ENCODE measurements at regions not wholly inside any gene's neighbourhood (a gene's known extent, or its start where the extent isn't known, plus 50 kb on each side); places are given as distances from the start of the nearest gene placed in this dataset.

- H3K27ac Mint-ChIP-seq: no peak overlapping the region
- no peak overlapping the region for H3K4me3 Mint-ChIP-seq
- no peaks in the 10 kb centered on the region for H3K4me1 Mint-ChIP-seq
- no peaks in the 10 kb centered on the region for H3K36me3 Mint-ChIP-seq (ENCODE audit: low read depth)
- no peak for DNase-seq
- TF ChIP-seq CTCF (IDR thresholded peaks at IDR 0.05): no peak
- H3K27me3 Mint-ChIP-seq (ENCODE audit: low read depth, poor library complexity): peaks cover 3% of the 10 kb centered on the region
- H3K9me3 Mint-ChIP-seq: no peaks in the 10 kb centered on the region
These were observed 299.7 kb upstream of the PRMT6 start for GRCh38 chr1:106756752-106757151.

GRCh38 chr1:106768077-106768476 is 288.4 kb upstream of the PRMT6 start:
- H3K36me3 Mint-ChIP-seq (ENCODE audit: low read depth): no peaks in the 10 kb centered on the region
- H3K4me3 Mint-ChIP-seq: no peak overlapping the region
- DNase-seq: no peak
- no peaks in the 10 kb centered on the region for H3K9me3 Mint-ChIP-seq
- no peaks in the 10 kb centered on the region for H3K4me1 Mint-ChIP-seq
- H3K27ac Mint-ChIP-seq: no peak overlapping the region
- no peaks in the 10 kb centered on the region for H3K27me3 Mint-ChIP-seq (ENCODE audit: low read depth, poor library complexity)
- TF ChIP-seq CTCF (IDR thresholded peaks at IDR 0.05): no peak

DNA sequence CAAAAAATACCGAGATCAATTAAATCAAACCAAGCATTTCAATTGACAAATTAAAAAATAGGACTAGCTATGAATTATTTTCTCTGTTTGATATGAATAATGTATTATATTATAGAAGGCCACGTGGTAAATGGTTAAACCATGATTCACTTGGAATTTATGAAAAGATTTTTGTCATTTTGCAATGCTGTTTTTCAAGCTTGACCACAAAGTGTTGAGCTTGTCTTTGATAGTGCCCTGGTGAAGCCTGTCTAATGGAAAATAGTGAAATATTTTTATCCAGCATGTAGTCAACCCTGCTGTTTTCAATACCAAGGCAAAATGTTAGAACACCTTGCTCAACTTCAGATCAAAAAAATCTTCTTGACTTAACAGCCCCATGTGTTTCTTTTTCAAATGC is 288.0 kb upstream of the PRMT6 start:
- no peak for TF ChIP-seq CTCF (IDR thresholded peaks at IDR 0.05)
- H3K9me3 Mint-ChIP-seq: peaks cover 4% of the 10 kb centered on the region
- no peaks in the 10 kb centered on the region for H3K27me3 Mint-ChIP-seq (ENCODE audit: low read depth, poor library complexity)
- H3K4me3 Mint-ChIP-seq: no peak overlapping the region
- H3K36me3 Mint-ChIP-seq (ENCODE audit: low read depth): no peaks in the 10 kb centered on the region
- H3K27ac Mint-ChIP-seq: no peak overlapping the region
- no peak for DNase-seq
- H3K4me1 Mint-ChIP-seq: no peaks in the 10 kb centered on the region

DNA sequence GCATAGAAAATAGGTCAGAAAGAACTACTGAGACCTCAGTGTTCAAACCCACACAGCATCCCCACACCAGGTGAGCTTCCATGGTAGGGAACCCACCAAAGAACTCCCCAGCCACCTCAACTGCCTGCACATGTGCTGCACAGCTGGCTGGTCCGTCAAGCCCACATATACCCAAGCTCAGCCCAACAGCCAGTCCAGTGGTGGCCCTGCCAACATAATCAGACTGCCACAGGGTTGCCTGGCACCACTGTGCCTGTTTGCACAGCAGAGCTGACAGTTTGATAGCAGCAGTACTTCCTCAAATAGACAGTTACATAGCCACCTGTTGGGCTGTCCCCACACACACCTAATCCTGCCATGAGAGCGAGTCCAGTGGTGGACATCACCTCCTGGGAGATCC is 283.3 kb upstream of the PRMT6 start:
- no peaks in the 10 kb centered on the region for H3K27me3 Mint-ChIP-seq (ENCODE audit: low read depth, poor library complexity)

DNA sequence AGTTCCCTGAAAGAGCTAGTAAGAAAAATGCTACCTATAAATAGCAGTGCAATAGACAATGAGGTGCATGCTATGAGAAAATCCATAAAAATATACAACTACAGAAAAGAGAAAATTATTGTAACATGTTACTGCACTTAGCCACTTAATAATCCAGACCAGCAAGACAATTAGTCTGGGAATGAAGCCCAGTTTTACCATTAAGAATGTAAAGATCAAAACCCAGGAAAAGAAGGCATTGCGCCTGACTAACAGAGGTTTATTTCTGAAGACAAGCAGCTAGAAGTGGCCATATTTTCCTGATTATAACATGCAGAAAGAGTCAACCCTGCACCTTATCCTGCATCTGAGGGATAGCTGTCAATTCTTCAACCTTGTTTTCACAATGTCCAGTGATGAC is 276.4 kb upstream of the PRMT6 start:
- no peak overlapping the region for H3K27ac Mint-ChIP-seq
- H3K9me3 Mint-ChIP-seq: peaks cover 7% of the 10 kb centered on the region
- no peak for TF ChIP-seq CTCF (IDR thresholded peaks at IDR 0.05)
- H3K27me3 Mint-ChIP-seq (ENCODE audit: low read depth, poor library complexity): no peaks in the 10 kb centered on the region
- H3K4me3 Mint-ChIP-seq: no peak overlapping the region
- H3K4me1 Mint-ChIP-seq: peaks cover 4% of the 10 kb centered on the region
- DNase-seq: no peak
- no peaks in the 10 kb centered on the region for H3K36me3 Mint-ChIP-seq (ENCODE audit: low read depth)

More for the DNA sequence above, 283.3 kb upstream of the PRMT6 start:
- H3K9me3 Mint-ChIP-seq: peaks cover 23% of the 10 kb centered on the region
- no peak for DNase-seq
- no peaks in the 10 kb centered on the region for H3K4me1 Mint-ChIP-seq
- no peak overlapping the region for H3K27ac Mint-ChIP-seq
- no peak overlapping the region for H3K4me3 Mint-ChIP-seq
- no peak for TF ChIP-seq CTCF (IDR thresholded peaks at IDR 0.05)
- H3K36me3 Mint-ChIP-seq (ENCODE audit: low read depth): no peaks in the 10 kb centered on the region

GRCh38 chr1:106780806-106781569 is 275.5 kb upstream of the PRMT6 start:
- H3K36me3 Mint-ChIP-seq (ENCODE audit: low read depth): no peaks in the 10 kb centered on the region
- no peak for DNase-seq
- H3K27me3 Mint-ChIP-seq (ENCODE audit: low read depth, poor library complexity): no peaks in the 10 kb centered on the region
- no peak overlapping the region for H3K4me3 Mint-ChIP-seq
- H3K4me1 Mint-ChIP-seq: peaks cover 5% of the 10 kb centered on the region
- TF ChIP-seq CTCF (IDR thresholded peaks at IDR 0.05): no peak
- peaks cover 1% of the 10 kb centered on the region for H3K9me3 Mint-ChIP-seq
- H3K27ac Mint-ChIP-seq: no peak overlapping the region

Data from nephron progenitor cell (in vitro differentiated cells).